Breast epithelium (tissue), 4 donors: ENCODE measurements at regions not wholly inside any gene's neighbourhood (a gene's known extent, or its start where the extent isn't known, plus 50 kb on each side); places are given as distances from the start of the nearest gene placed in this dataset.

Experiments used
- DNase-seq, 2 donors: peaks; one replicate each; pipeline ENCODE4 v3.0.0-alpha.2; 2019; ENCODE audit warnings: low spot score in 2 of 2
- H3K27ac ChIP-seq, 2 donors: fragments of 200-600 bp; sonication (generic) in 1 of 2; one replicate each; pipeline ENCODE4 v1.5.1; 2016 to 2019; ENCODE audit warnings: mild to moderate bottlenecking in 1 of 2
- H3K27me3 ChIP-seq, 2 donors: fragments of 200-600 bp; sonication (generic) in 1 of 2; one replicate each; pipeline versions ENCODE4 v1.5.1 to v1.6.0; 2017 to 2019; ENCODE audit warnings: control low read depth in 1 of 2, mild to moderate bottlenecking in 1 of 2
- H3K36me3 ChIP-seq: fragments of 200-600 bp; one replicate; pipeline ENCODE4 v1.5.1; 2019
- H3K4me1 ChIP-seq, 2 donors: fragments of 200-600 bp; sonication (generic); one replicate each; pipeline ENCODE4 v1.5.1; 2016 to 2019; ENCODE audit warnings: control low read depth in 1 of 2
- H3K4me3 ChIP-seq, 3 donors: fragments of 200-600 bp; sonication (generic); 1 replicate in 2 of 3; 2 replicates in 1 of 3; pipeline ENCODE4 v1.5.1; 2016 to 2019; ENCODE audit warnings: mild to moderate bottlenecking in 3 of 3, moderate library complexity in 2 of 3
- H3K9me3 ChIP-seq, 2 donors: fragments of 200-600 bp; sonication (generic) in 1 of 2; one replicate each; pipeline ENCODE4 v1.5.1; 2016 to 2019; ENCODE audit warnings: control low read depth in 1 of 2
- POLR2A ChIP-seq: fragments of 450-650 bp; IDR thresholded peaks from one replicate; pipeline ENCODE4 v1.6.1; 2016; ENCODE audit warnings: antibody characterized with exemption, mild to moderate bottlenecking, moderate library complexity
- POLR2AphosphoS5 ChIP-seq, 3 donors: sonication (generic); formaldehyde crosslinking; IDR thresholded peaks; one replicate each; pipeline ENCODE4 v1.6.1; 2017; ENCODE audit warnings: antibody characterized with exemption in 3 of 3
- intact Hi-C: fragments of 100-400 bp; cut with DNase I; formaldehyde crosslinking; loops from one replicate; pipeline ENCODE4 v1.15.1; 2023; ENCODE audit warnings: low total_unique reads
- TF ChIP-seq, protein P1 (sequence below), 3 donors: fragments of 450-650 bp; IDR thresholded peaks; one replicate each; pipeline ENCODE4 v1.5.1; 2016 to 2017; ENCODE audit warnings: antibody characterized with exemption in 3 of 3, mild to moderate bottlenecking in 3 of 3, moderate library complexity in 3 of 3

DNA sequence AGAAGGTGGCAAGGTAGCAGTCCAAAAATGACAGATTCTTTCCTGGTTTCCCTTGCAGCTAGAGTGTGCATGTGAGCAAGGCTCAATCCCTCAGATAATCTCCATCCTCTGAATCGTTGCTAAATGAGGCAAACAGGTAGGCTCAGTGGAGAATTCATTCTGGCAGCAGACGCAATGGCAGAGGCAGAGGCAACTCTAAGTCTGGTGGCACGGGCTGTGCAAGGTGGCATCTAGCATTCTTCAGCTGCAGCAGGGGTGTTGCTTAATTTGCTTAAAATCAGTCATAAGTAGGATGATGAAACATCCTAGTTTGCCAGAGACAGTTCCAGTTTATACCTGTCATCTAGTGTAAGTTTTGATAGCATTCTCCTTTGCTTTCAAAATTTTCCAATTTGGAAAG, 391.1 kb upstream of the MEX3C start:
- intact Hi-C loops = no loop called here
- Histone ChIP-seq H3K9me3 (no peaks in the 10 kb centered on the region), H3K27ac (no peak overlapping the region), H3K4me3 (no peak overlapping the region), H3K36me3 (no peaks in the 10 kb centered on the region), H3K4me1 (no peaks in the 10 kb centered on the region), H3K27me3 (no peaks in the 10 kb centered on the region)
- TF ChIP-seq, protein P1, sequence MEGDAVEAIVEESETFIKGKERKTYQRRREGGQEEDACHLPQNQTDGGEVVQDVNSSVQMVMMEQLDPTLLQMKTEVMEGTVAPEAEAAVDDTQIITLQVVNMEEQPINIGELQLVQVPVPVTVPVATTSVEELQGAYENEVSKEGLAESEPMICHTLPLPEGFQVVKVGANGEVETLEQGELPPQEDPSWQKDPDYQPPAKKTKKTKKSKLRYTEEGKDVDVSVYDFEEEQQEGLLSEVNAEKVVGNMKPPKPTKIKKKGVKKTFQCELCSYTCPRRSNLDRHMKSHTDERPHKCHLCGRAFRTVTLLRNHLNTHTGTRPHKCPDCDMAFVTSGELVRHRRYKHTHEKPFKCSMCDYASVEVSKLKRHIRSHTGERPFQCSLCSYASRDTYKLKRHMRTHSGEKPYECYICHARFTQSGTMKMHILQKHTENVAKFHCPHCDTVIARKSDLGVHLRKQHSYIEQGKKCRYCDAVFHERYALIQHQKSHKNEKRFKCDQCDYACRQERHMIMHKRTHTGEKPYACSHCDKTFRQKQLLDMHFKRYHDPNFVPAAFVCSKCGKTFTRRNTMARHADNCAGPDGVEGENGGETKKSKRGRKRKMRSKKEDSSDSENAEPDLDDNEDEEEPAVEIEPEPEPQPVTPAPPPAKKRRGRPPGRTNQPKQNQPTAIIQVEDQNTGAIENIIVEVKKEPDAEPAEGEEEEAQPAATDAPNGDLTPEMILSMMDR (IDR thresholded peaks at IDR 0.05) = no peak
- TF ChIP-seq POLR2A = no peak
- no peak for TF ChIP-seq POLR2AphosphoS5 (IDR thresholded peaks at IDR 0.05)
- no peak for DNase-seq

DNA sequence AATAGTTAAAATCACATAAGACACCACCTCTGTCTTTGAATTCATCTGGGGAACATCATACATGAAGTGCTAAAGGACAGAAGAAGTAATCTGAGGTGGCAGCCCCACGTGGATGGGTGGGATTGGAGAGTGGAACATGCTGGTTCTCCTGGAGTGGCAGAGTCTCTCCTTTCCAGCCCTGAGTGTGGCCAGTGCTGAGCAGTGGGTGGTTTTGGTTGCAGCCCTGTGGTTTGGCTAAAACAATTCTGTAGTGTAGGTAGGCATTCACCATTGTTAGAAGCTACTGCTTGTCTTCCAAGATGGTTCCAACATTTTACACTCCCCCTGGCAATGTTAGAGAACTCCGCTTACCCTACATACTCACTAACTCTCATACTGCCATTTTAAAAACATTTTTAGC, 396.4 kb upstream of the MEX3C start:
- intact Hi-C loops = no loop called here
- H3K36me3 ChIP-seq = no peaks in the 10 kb centered on the region
- no peak for DNase-seq

DNA sequence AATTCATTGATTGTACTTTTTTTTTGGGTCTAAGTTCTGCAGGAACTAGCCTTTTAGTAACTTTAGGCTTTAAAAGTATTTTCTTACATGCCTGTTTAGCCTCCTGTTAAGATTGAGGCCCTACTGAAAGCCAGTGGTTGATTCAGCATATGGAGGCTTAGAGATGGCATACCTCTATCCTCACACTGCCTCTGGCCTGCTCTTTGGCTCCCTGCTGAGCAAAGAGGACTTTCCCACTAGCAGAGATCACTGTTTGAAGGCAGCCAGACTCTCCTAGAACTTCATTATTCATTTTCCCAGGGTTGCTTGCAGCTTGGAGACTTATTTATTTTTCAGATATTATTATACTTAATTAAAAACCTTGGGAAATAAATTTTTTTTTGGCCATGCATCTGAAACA, 405.6 kb upstream of the MEX3C start:
- intact Hi-C loops = no loop called here
- H3K27ac ChIP-seq = no peak overlapping the region
- TF ChIP-seq, protein P1 (IDR thresholded peaks at IDR 0.05) = no peak
- TF ChIP-seq POLR2AphosphoS5 (IDR thresholded peaks at IDR 0.05) (no peak), POLR2A (no peak)
- peaks cover 0 to 4% of the 10 kb centered on the region in 2 donors for H3K9me3 ChIP-seq
- no peaks in the 10 kb centered on the region for H3K27me3 ChIP-seq
- no peak for DNase-seq
- no peaks in the 10 kb centered on the region for H3K4me1 ChIP-seq
- H3K4me3 ChIP-seq = no peak overlapping the region
- H3K36me3 ChIP-seq = no peaks in the 10 kb centered on the region

More for the DNA sequence above, 396.4 kb upstream of the MEX3C start:
- peaks cover 5 to 14% of the 10 kb centered on the region in 2 donors for H3K9me3 ChIP-seq
- H3K4me1 ChIP-seq = no peaks in the 10 kb centered on the region
- no peak overlapping the region for H3K4me3 ChIP-seq
- TF ChIP-seq POLR2AphosphoS5 (IDR thresholded peaks at IDR 0.05) (no peak), POLR2A (no peak)
- TF ChIP-seq, protein P1 (IDR thresholded peaks at IDR 0.05) = no peak
- no peaks in the 10 kb centered on the region for H3K27me3 ChIP-seq
- no peak overlapping the region for H3K27ac ChIP-seq

DNA sequence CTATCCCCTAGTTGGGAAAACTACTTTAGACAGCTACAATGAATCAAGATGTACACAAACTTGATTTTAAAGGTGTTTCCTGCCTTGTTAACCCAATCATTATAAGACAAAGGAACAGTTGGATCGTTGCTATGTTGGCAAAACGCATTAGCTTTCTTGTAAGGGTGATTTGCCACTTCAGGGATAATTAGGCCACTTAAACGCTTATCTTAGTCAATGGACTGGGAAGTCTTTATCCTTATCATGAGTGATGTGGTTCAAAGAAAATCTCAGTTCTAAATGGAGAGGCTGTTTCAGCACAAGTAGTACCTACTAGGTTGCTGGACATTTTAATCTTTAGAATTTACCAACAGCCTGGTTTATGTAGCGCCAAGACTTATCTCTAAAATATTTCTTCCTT, 406.1 kb upstream of the MEX3C start:
- H3K27me3 ChIP-seq = no peaks in the 10 kb centered on the region
- H3K4me1 ChIP-seq = no peaks in the 10 kb centered on the region
- no peak overlapping the region for H3K27ac ChIP-seq
- no peaks in the 10 kb centered on the region for H3K36me3 ChIP-seq
- DNase-seq = no peak
- intact Hi-C loops = no loop called here
- no peak overlapping the region for H3K4me3 ChIP-seq
- no peaks in the 10 kb centered on the region for H3K9me3 ChIP-seq
- TF ChIP-seq POLR2AphosphoS5 (IDR thresholded peaks at IDR 0.05) = no peak
- no peak for TF ChIP-seq POLR2A
- TF ChIP-seq, protein P1 (IDR thresholded peaks at IDR 0.05) = no peak

DNA sequence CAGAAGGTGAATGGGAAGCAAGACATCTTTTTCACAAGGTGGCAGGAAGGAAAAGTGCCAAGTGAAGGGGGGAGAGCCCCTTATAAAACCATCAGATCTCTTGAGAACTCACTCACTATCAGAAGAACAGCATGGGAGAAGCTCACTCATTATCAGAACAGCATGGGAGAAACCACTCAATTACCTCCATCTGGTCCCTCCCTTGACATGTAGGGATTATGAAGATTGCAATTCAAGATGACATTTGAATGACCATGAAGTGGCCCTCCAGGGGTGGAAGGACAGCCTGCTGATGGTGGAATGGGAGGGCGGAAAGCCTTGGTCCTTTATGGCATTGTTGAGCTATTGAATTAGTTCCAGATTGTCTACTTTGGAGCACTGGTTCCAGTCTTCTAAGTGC, 413.0 kb upstream of the MEX3C start:
- TF ChIP-seq POLR2AphosphoS5 (IDR thresholded peaks at IDR 0.05) (no peak), POLR2A (no peak)
- TF ChIP-seq, protein P1 (IDR thresholded peaks at IDR 0.05) = no peak
- no peaks in the 10 kb centered on the region for H3K36me3 ChIP-seq
- no peaks in the 10 kb centered on the region for H3K27me3 ChIP-seq
- H3K9me3 ChIP-seq = no peaks in the 10 kb centered on the region
- intact Hi-C loops = no loop called here
- DNase-seq = no peak
- H3K4me3 ChIP-seq = no peak overlapping the region
- H3K27ac ChIP-seq = no peak overlapping the region
- H3K4me1 ChIP-seq = peaks cover 0 to 1% of the 10 kb centered on the region in 2 donors
